Thyroid gland (tissue), 4 donors: ENCODE measurements at regions not wholly inside any gene's neighbourhood (a gene's known extent, or its start where the extent isn't known, plus 50 kb on each side); places are given as distances from the start of the nearest gene placed in this dataset.
A peak's percentile ranks its signal among the peaks of the same experiment; 100 is the strongest.

Experiments used
- DNase-seq, 2 donors: peaks; one replicate each; pipeline ENCODE4 v3.0.0-alpha.2; 2019
- H3K27ac ChIP-seq, 3 donors: fragments of 200-600 bp; sonication (generic); 1 replicate in 2 of 3; 2 replicates in 1 of 3; pipeline ENCODE4 v1.5.1; 2016 to 2019; ENCODE audit warnings: mild to moderate bottlenecking in 1 of 3, moderate library complexity in 1 of 3
- H3K27me3 ChIP-seq: fragments of 200-600 bp; sonication (generic); one replicate; pipeline ENCODE4 v1.5.1; 2019
- H3K36me3 ChIP-seq, 2 donors: fragments of 200-600 bp; sonication (generic); one replicate each; pipeline ENCODE4 v1.5.1; 2016 to 2019
- H3K4me1 ChIP-seq, 2 donors: fragments of 200-600 bp; sonication (generic); one replicate each; pipeline ENCODE4 v1.5.1; 2017 to 2019
- H3K4me3 ChIP-seq, 3 donors: fragments of 200-600 bp; sonication (generic); replicated peaks in 1 of 3; 1 replicate in 2 of 3; 2 replicates in 1 of 3; pipeline ENCODE4 v1.5.1; 2016; ENCODE audit warnings: mild to moderate bottlenecking in 1 of 3
- H3K9me3 ChIP-seq: fragments of 200-600 bp; sonication (generic); one replicate; pipeline ENCODE4 v1.5.1; 2017
- POLR2A ChIP-seq, 2 donors: fragments of 450-650 bp; IDR thresholded peaks; one replicate each; pipeline ENCODE4 v1.6.1; 2017; ENCODE audit warnings: antibody characterized with exemption in 2 of 2, mild to moderate bottlenecking in 2 of 2, moderate library complexity in 1 of 2
- WGBS, 2 donors: methylation state at CpG; one replicate each; pipeline ENCODE4 v1.1.5; 2017; 5-methylcytosine and 5-hydroxymethylcytosine counted together
- intact Hi-C: fragments of 100-400 bp; cut with DNase I; formaldehyde crosslinking; loops from one replicate; pipeline ENCODE4 v1.15.1; 2023
- TF ChIP-seq, protein P1 (sequence below), 6 experiments: fragments of 200-600 bp in 3 of 6; fragments of 450-650 bp in 3 of 6; sonication (generic) in 3 of 6; IDR thresholded peaks; one replicate each; pipeline ENCODE4 v1.5.1; 2016 to 2019; ENCODE audit warnings: antibody characterized with exemption in 6 of 6, mild to moderate bottlenecking in 2 of 6, inconsistent platforms in 1 of 6, moderate library complexity in 1 of 6

DNA sequence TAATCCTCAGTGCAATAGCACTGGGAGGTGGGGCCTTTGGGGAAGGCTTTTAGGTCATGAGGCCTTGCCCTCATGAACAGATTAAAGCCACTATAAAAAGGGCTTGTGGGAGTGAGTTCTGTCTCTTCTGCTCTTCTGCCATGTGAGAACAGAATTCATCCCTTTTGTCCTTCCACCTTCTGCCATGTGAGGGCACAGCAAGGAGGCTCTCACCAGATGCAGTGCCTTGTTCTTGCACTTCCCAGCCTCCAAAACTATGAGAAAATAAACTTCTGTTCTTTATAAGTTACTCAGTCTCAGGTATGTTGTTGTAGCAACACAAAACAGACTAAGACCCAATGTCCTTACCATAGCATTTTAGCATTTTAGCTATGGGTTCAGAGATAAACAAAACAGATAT lies 81.7 kb upstream of the CPLX2 start:
- H3K4me3 ChIP-seq = no peak overlapping the region
- TF ChIP-seq, protein P1, sequence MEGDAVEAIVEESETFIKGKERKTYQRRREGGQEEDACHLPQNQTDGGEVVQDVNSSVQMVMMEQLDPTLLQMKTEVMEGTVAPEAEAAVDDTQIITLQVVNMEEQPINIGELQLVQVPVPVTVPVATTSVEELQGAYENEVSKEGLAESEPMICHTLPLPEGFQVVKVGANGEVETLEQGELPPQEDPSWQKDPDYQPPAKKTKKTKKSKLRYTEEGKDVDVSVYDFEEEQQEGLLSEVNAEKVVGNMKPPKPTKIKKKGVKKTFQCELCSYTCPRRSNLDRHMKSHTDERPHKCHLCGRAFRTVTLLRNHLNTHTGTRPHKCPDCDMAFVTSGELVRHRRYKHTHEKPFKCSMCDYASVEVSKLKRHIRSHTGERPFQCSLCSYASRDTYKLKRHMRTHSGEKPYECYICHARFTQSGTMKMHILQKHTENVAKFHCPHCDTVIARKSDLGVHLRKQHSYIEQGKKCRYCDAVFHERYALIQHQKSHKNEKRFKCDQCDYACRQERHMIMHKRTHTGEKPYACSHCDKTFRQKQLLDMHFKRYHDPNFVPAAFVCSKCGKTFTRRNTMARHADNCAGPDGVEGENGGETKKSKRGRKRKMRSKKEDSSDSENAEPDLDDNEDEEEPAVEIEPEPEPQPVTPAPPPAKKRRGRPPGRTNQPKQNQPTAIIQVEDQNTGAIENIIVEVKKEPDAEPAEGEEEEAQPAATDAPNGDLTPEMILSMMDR (IDR thresholded peaks at IDR 0.05) = no peak
- no peak for TF ChIP-seq POLR2A (IDR thresholded peaks at IDR 0.05)
- H3K36me3 ChIP-seq = no peaks in the 10 kb centered on the region
- intact Hi-C loops = no loop called here
- no peak for DNase-seq
- no peak overlapping the region for H3K27ac ChIP-seq
- no peaks in the 10 kb centered on the region for H3K9me3 ChIP-seq
- no peaks in the 10 kb centered on the region for H3K27me3 ChIP-seq
- H3K4me1 ChIP-seq = no peaks in the 10 kb centered on the region

GRCh38 chr5:175790796-175791195 lies 80.6 kb upstream of the CPLX2 start:
- no peak for DNase-seq
- H3K4me3 ChIP-seq = no peak overlapping the region
- intact Hi-C loops = no loop called here
- WGBS, 2 donors = 51 to 61% methylated on average over 4 of the region's 4 CpGs
- no peaks in the 10 kb centered on the region for H3K27me3 ChIP-seq
- H3K36me3 ChIP-seq = no peaks in the 10 kb centered on the region
- TF ChIP-seq, protein P1 (IDR thresholded peaks at IDR 0.05) = no peak
- TF ChIP-seq POLR2A (IDR thresholded peaks at IDR 0.05) = no peak
- no peaks in the 10 kb centered on the region for H3K4me1 ChIP-seq
- no peak overlapping the region for H3K27ac ChIP-seq
- H3K9me3 ChIP-seq = no peaks in the 10 kb centered on the region

GRCh38 chr5:175795959-175796358 lies 75.4 kb upstream of the CPLX2 start:
- intact Hi-C loops = no loop called here
- Histone ChIP-seq H3K27me3 (no peaks in the 10 kb centered on the region), H3K36me3 (no peaks in the 10 kb centered on the region), H3K4me3 (no peak overlapping the region), H3K4me1 (peaks cover 6 to 9% of the 10 kb centered on the region in 2 donors), H3K9me3 (no peaks in the 10 kb centered on the region), H3K27ac (no peak overlapping the region)
- DNase-seq = no peak
- TF ChIP-seq, protein P1 (IDR thresholded peaks at IDR 0.05) = no peak
- TF ChIP-seq POLR2A (IDR thresholded peaks at IDR 0.05) = no peak
- 34 to 52% methylated on average over 3 of the region's 3 CpGs for WGBS, 2 donors

GRCh38 chr5:175796536-175797499 lies 74.6 kb upstream of the CPLX2 start:
- TF ChIP-seq, protein P1 (IDR thresholded peaks at IDR 0.05) = no peak
- TF ChIP-seq POLR2A (IDR thresholded peaks at IDR 0.05) = no peak
- Histone ChIP-seq H3K4me1 (peaks cover 6 to 9% of the 10 kb centered on the region in 2 donors), H3K9me3 (no peaks in the 10 kb centered on the region), H3K36me3 (no peaks in the 10 kb centered on the region), H3K27me3 (no peaks in the 10 kb centered on the region), H3K4me3 (no peak overlapping the region), H3K27ac (no peak overlapping the region)
- DNase-seq = peak; percentile 83 to 90
- intact Hi-C loops = no loop called here
- 2 to 10% methylated on average over 11 to 54 of the region's 108 CpGs for WGBS, 2 donors

DNA sequence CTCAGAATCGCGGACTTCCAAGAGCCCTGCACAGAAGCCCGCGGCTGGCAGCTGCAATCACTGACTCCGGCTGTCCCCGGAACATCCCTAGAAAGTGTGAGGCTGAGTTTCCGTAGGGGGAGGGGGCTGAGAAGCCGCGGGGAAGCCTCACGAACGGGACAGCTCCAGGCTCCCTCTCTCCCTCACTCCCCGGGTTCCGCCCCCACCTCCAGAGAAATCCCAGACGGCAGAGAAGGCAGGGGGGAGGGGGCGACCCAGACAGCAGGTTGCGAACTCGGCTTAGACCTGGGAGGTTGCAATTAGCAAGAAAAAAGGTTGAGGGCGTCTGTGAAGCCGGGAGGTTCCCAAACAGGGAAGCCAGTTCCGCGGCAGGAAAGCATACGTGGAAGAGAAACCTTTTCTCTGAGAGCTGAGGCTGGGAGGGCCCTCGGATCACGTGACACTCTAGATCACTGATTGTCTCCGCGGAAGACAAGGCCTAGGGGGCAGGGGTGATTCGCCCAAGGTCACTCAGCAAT lies 73.8 kb upstream of the CPLX2 start:
- Histone ChIP-seq H3K4me3 (no peak overlapping the region), H3K27me3 (no peaks in the 10 kb centered on the region), H3K36me3 (no peaks in the 10 kb centered on the region), H3K9me3 (no peaks in the 10 kb centered on the region), H3K27ac (no peak overlapping the region), H3K4me1 (peaks cover 6 to 9% of the 10 kb centered on the region in 2 donors)
- 2 to 3% methylated on average over 26 to 27 of the region's 27 CpGs for WGBS, 2 donors
- DNase-seq = no peak
- TF ChIP-seq POLR2A (IDR thresholded peaks at IDR 0.05) = no peak
- TF ChIP-seq, protein P1 (IDR thresholded peaks at IDR 0.05) = no peak
- intact Hi-C loops = no loop called here
